ENCODE measurements at regions not wholly inside any gene's neighbourhood (a gene's known extent, or its start where the extent isn't known, plus 50 kb on each side); places are given as distances from the start of the nearest gene placed in this dataset.

GRCh38 chr13:50159607-50160006 lies 144.4 kb downstream of the KCNRG start:
- CTCF ChIA-PET: no interaction called here
- WGBS (ENCODE audit: insufficient coverage): no CpG with 5 or more reads among the region's 1 CpG

GRCh38 chr13:50161052-50161451 lies 145.8 kb downstream of the KCNRG start:
- DNase-seq: no peak
- 100% methylated on average over 2 of the region's 2 CpGs for WGBS (ENCODE audit: insufficient coverage)
- CTCF ChIA-PET: no interaction called here

More at GRCh38 chr13:50159607-50160006, 144.4 kb downstream of the KCNRG start:
- POLR2A ChIA-PET: no interaction called here
- H3K4me1 Mint-ChIP-seq: peaks cover 0 to 2% (median 0%) of the 10 kb centered on the region in 3 donors
- H3K27ac Mint-ChIP-seq: no peak overlapping the region
- Histone ChIP-seq H3K4me3 (ENCODE audit: control insufficient read depth in 1 of 2, extremely low read depth in 1 of 2, low read length in 1 of 2) (no peak overlapping the region), H3K27me3 (replicated peaks in 1 of 2; ENCODE audit: control insufficient read depth in 2 of 2, extremely low read depth in 1 of 2, insufficient read depth in 2 of 2, low read length in 1 of 2) (no peaks in the 10 kb centered on the region), H3K36me3 (ENCODE audit: control insufficient read depth in 2 of 2, extremely low read depth in 1 of 2, insufficient read depth in 1 of 2, low read length in 1 of 2) (no peaks in the 10 kb centered on the region), H3K9me3 (no peaks in the 10 kb centered on the region), H3K27ac (ENCODE audit: low read length) (no peak overlapping the region), H3K4me1 (ENCODE audit: control insufficient read depth in 1 of 2, extremely low read depth in 1 of 2, insufficient read depth in 2 of 2, low read length in 2 of 2) (no peaks in the 10 kb centered on the region)
- ATAC-seq (replicated peaks in 1 of 4) (no peak), DNase-seq (no peak)
- H3K27me3 Mint-ChIP-seq: peaks cover 0 to 5% of the 10 kb centered on the region in 2 donors
- H3K36me3 Mint-ChIP-seq: no peaks in the 10 kb centered on the region
- no peaks in the 10 kb centered on the region for H3K9me3 Mint-ChIP-seq
- H3K4me3 Mint-ChIP-seq: no peak overlapping the region

GRCh38 chr13:50162001-50162400 lies 146.8 kb downstream of the KCNRG start:
- H3K4me1 Mint-ChIP-seq: peaks cover 0 to 2% (median 0%) of the 10 kb centered on the region in 3 donors
- H3K27ac Mint-ChIP-seq: no peak overlapping the region
- CTCF ChIA-PET: no interaction called here

More at GRCh38 chr13:50161052-50161451, 145.8 kb downstream of the KCNRG start:
- Mint-ChIP-seq H3K27ac (no peak overlapping the region), H3K27me3 (peaks cover 0 to 5% of the 10 kb centered on the region in 2 donors), H3K4me3 (no peak overlapping the region), H3K4me1 (peaks cover 0 to 2% (median 0%) of the 10 kb centered on the region in 3 donors), H3K9me3 (no peaks in the 10 kb centered on the region), H3K36me3 (no peaks in the 10 kb centered on the region)
- no peaks in the 10 kb centered on the region for H3K36me3 ChIP-seq (ENCODE audit: control insufficient read depth in 2 of 2, extremely low read depth in 1 of 2, insufficient read depth in 1 of 2, low read length in 1 of 2)
- no peaks in the 10 kb centered on the region for H3K27me3 ChIP-seq (replicated peaks in 1 of 2; ENCODE audit: control insufficient read depth in 2 of 2, extremely low read depth in 1 of 2, insufficient read depth in 2 of 2, low read length in 1 of 2)
- H3K27ac ChIP-seq (ENCODE audit: low read length): no peak overlapping the region
- H3K9me3 ChIP-seq: no peaks in the 10 kb centered on the region
- ATAC-seq (replicated peaks in 1 of 4): no peak
- no peak overlapping the region for H3K4me3 ChIP-seq (ENCODE audit: control insufficient read depth in 1 of 2, extremely low read depth in 1 of 2, low read length in 1 of 2)
- no peaks in the 10 kb centered on the region for H3K4me1 ChIP-seq (ENCODE audit: control insufficient read depth in 1 of 2, extremely low read depth in 1 of 2, insufficient read depth in 2 of 2, low read length in 2 of 2)
- POLR2A ChIA-PET: no interaction called here

GRCh38 chr13:50162567-50162966 lies 147.3 kb downstream of the KCNRG start:
- Histone ChIP-seq H3K4me3 (ENCODE audit: control insufficient read depth in 1 of 2, extremely low read depth in 1 of 2, low read length in 1 of 2) (no peak overlapping the region), H3K27ac (ENCODE audit: low read length) (no peak overlapping the region), H3K9me3 (no peaks in the 10 kb centered on the region), H3K36me3 (ENCODE audit: control insufficient read depth in 2 of 2, extremely low read depth in 1 of 2, insufficient read depth in 1 of 2, low read length in 1 of 2) (no peaks in the 10 kb centered on the region), H3K4me1 (ENCODE audit: control insufficient read depth in 1 of 2, extremely low read depth in 1 of 2, insufficient read depth in 2 of 2, low read length in 2 of 2) (no peaks in the 10 kb centered on the region), H3K27me3 (replicated peaks in 1 of 2; ENCODE audit: control insufficient read depth in 2 of 2, extremely low read depth in 1 of 2, insufficient read depth in 2 of 2, low read length in 1 of 2) (no peaks in the 10 kb centered on the region)
- DNase-seq (no peak), ATAC-seq (replicated peaks in 1 of 4) (no peak)
- ChIA-PET CTCF (no interaction called here), POLR2A (interaction anchor here in 1 of 2 donors (0.6 kb wide), 1 partner anchor 13 kb away, joined by 3 read pairs; no protein-coding TSS in a partner anchor)
- Mint-ChIP-seq H3K27me3 (peaks cover 0 to 5% of the 10 kb centered on the region in 2 donors), H3K27ac (no peak overlapping the region), H3K36me3 (no peaks in the 10 kb centered on the region), H3K9me3 (no peaks in the 10 kb centered on the region), H3K4me3 (no peak overlapping the region), H3K4me1 (peaks cover 0 to 2% (median 0%) of the 10 kb centered on the region in 3 donors)
- no CpG with 5 or more reads among the region's 2 CpGs for WGBS (ENCODE audit: insufficient coverage)

More at GRCh38 chr13:50162001-50162400, 146.8 kb downstream of the KCNRG start:
- POLR2A ChIA-PET: interaction anchor here in 1 of 2 donors (0.6 kb wide), 1 partner anchor 14 kb away, joined by 3 read pairs; no protein-coding TSS in a partner anchor
- H3K36me3 ChIP-seq (ENCODE audit: control insufficient read depth in 2 of 2, extremely low read depth in 1 of 2, insufficient read depth in 1 of 2, low read length in 1 of 2): no peaks in the 10 kb centered on the region
- WGBS (ENCODE audit: insufficient coverage): 90% methylated on average over 2 of the region's 4 CpGs
- no peaks in the 10 kb centered on the region for H3K9me3 ChIP-seq
- H3K4me3 ChIP-seq (ENCODE audit: control insufficient read depth in 1 of 2, extremely low read depth in 1 of 2, low read length in 1 of 2): no peak overlapping the region
- Mint-ChIP-seq H3K36me3 (no peaks in the 10 kb centered on the region), H3K4me3 (no peak overlapping the region), H3K27me3 (peaks cover 0 to 5% of the 10 kb centered on the region in 2 donors), H3K9me3 (no peaks in the 10 kb centered on the region)
- no peaks in the 10 kb centered on the region for H3K27me3 ChIP-seq (replicated peaks in 1 of 2; ENCODE audit: control insufficient read depth in 2 of 2, extremely low read depth in 1 of 2, insufficient read depth in 2 of 2, low read length in 1 of 2)
- H3K4me1 ChIP-seq (ENCODE audit: control insufficient read depth in 1 of 2, extremely low read depth in 1 of 2, insufficient read depth in 2 of 2, low read length in 2 of 2): no peaks in the 10 kb centered on the region
- DNase-seq (no peak), ATAC-seq (replicated peaks in 1 of 4) (no peak)
- H3K27ac ChIP-seq (ENCODE audit: low read length): no peak overlapping the region

- WGBS (ENCODE audit: insufficient coverage): no CpG with 5 or more reads among the region's 2 CpGs
- H3K4me1 Mint-ChIP-seq: no peaks in the 10 kb centered on the region
- H3K27ac Mint-ChIP-seq: no peak overlapping the region
- peaks cover 0 to 2% of the 10 kb centered on the region in 2 donors for H3K27me3 Mint-ChIP-seq
- no peaks in the 10 kb centered on the region for H3K36me3 Mint-ChIP-seq
- no peaks in the 10 kb centered on the region for H3K36me3 ChIP-seq (ENCODE audit: control insufficient read depth in 2 of 2, extremely low read depth in 1 of 2, insufficient read depth in 1 of 2, low read length in 1 of 2)
- ATAC-seq (replicated peaks in 1 of 4): no peak
- H3K4me3 Mint-ChIP-seq: no peak overlapping the region
- POLR2A ChIA-PET: interaction anchor here in 1 of 2 donors (0.6 kb wide), 1 partner anchor 24 kb away, joined by 5 read pairs; no protein-coding TSS in a partner anchor
- no peaks in the 10 kb centered on the region for H3K9me3 Mint-ChIP-seq
- H3K27me3 ChIP-seq (replicated peaks in 1 of 2; ENCODE audit: control insufficient read depth in 2 of 2, extremely low read depth in 1 of 2, insufficient read depth in 2 of 2, low read length in 1 of 2): no peaks in the 10 kb centered on the region
- H3K9me3 ChIP-seq: no peaks in the 10 kb centered on the region
- CTCF ChIA-PET: interaction anchor here in 1 of 2 donors (0.7 kb wide), 1 partner anchor 40 kb away, joined by 3 read pairs; no protein-coding TSS in a partner anchor
- no peak for DNase-seq
- H3K4me3 ChIP-seq (ENCODE audit: control insufficient read depth in 1 of 2, extremely low read depth in 1 of 2, low read length in 1 of 2): no peak overlapping the region
- no peak overlapping the region for H3K27ac ChIP-seq (ENCODE audit: low read length)
- H3K4me1 ChIP-seq (ENCODE audit: control insufficient read depth in 1 of 2, extremely low read depth in 1 of 2, insufficient read depth in 2 of 2, low read length in 2 of 2): no peaks in the 10 kb centered on the region
Observed at GRCh38 chr13:50167224-50167947, 152.1 kb downstream of the KCNRG start.

GRCh38 chr13:50167967-50168366 lies 152.7 kb downstream of the KCNRG start:
- no peak overlapping the region for H3K27ac Mint-ChIP-seq
- CTCF ChIA-PET: no interaction called here
- DNase-seq: no peak
- 100% methylated on average over 1 of the region's 4 CpGs for WGBS (ENCODE audit: insufficient coverage)
- Histone ChIP-seq H3K4me3 (ENCODE audit: control insufficient read depth in 1 of 2, extremely low read depth in 1 of 2, low read length in 1 of 2) (no peak overlapping the region), H3K27ac (ENCODE audit: low read length) (no peak overlapping the region), H3K36me3 (ENCODE audit: control insufficient read depth in 2 of 2, extremely low read depth in 1 of 2, insufficient read depth in 1 of 2, low read length in 1 of 2) (no peaks in the 10 kb centered on the region), H3K27me3 (replicated peaks in 1 of 2; ENCODE audit: control insufficient read depth in 2 of 2, extremely low read depth in 1 of 2, insufficient read depth in 2 of 2, low read length in 1 of 2) (no peaks in the 10 kb centered on the region), H3K9me3 (no peaks in the 10 kb centered on the region), H3K4me1 (ENCODE audit: control insufficient read depth in 1 of 2, extremely low read depth in 1 of 2, insufficient read depth in 2 of 2, low read length in 2 of 2) (no peaks in the 10 kb centered on the region)
- peaks cover 0 to 2% of the 10 kb centered on the region in 2 donors for H3K27me3 Mint-ChIP-seq
- H3K4me1 Mint-ChIP-seq: no peaks in the 10 kb centered on the region
- H3K9me3 Mint-ChIP-seq: no peaks in the 10 kb centered on the region
- no peaks in the 10 kb centered on the region for H3K36me3 Mint-ChIP-seq
- ATAC-seq (replicated peaks in 1 of 4): no peak
- POLR2A ChIA-PET: no interaction called here
- H3K4me3 Mint-ChIP-seq: no peak overlapping the region

Data from T-cell (primary cell).